ENCODE measurements at regions not wholly inside any gene's neighbourhood (a gene's known extent, or its start where the extent isn't known, plus 50 kb on each side); places are given as distances from the start of the nearest gene placed in this dataset.

DNA sequence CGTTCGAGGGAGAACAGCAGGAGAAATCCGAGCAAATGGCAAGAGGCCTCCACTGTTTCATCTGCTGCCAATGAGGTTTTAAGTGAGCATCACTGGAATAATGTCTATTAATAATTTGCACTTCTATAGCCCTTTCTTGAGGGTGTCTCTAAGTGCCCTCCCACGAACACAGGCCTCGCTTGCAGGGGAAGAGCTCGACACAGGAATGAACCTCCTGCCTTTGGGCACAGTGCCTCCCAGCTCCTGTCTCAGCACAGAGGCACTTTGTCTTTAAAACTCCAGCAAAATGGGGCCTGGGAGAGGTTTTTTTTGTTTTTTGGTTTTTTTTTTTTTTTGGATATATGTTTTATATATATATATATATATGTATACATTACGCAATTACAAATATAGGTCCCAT is 56.6 kb downstream of the OLIG1 start:
- no CpG with 5 or more reads among the region's 7 CpGs for WGBS (ENCODE audit: extremely low coverage, insufficient coverage, low lambda C conversion rate)
- H3K79me1 ChIP-seq (ENCODE audit: low read length), result no peaks in the 10 kb centered on the region

DNA sequence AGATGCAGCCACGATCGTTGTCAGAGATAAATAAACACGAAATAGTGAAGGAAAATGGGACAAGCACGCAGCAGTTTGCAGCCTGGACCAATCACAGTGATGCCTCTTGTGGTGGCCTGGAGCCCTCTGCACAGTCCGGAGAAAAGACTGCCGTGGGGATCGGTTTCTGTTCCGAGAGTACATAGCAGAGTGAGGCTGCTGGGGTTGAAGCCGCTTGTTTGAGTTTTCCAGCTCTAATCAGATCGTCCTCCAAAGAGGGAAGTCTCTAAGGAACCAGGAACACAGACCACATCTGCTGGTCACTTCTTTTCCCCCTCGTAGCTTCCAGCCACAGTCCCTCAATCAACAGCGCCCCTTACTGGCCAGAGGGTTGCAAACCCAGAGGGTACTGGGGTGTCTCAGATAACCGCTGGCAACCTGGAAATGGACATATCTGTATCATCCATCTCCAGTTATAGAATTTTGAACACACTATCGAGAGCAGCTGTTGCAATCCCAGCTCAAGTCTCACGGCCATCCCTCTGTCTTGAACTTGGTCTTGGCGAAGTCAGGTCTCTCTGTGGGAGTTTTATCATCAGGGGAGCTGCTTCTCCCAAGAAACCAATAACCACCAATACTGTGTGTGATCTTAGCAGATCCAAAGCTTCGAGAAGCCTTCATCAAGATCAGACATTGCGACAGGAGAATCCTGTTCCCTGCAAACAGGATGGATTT is 57.4 kb downstream of the OLIG1 start:
- H3K27me3 ChIP-seq (ENCODE audit: insufficient read depth, low read length, poor library complexity), result no peaks in the 10 kb centered on the region

More for the DNA sequence above, 56.6 kb downstream of the OLIG1 start:
- Histone ChIP-seq H3K36me3 (ENCODE audit: control insufficient read depth, insufficient read depth, low read length) (no peaks in the 10 kb centered on the region), H2BK15ac (replicated peaks; ENCODE audit: low read depth) (no peak overlapping the region), H3K23ac (ENCODE audit: low read length) (no peak overlapping the region), H2BK5ac (ENCODE audit: low read length) (no peak overlapping the region), H3K27ac (ENCODE audit: low read depth, low read length) (no peak overlapping the region), H3K4me1 (ENCODE audit: control insufficient read depth, low read depth, low read length) (no peaks in the 10 kb centered on the region), H4K8ac (ENCODE audit: low read depth, low read length) (no peak overlapping the region), H3K4me2 (ENCODE audit: low read length) (no peak overlapping the region), H3K4me3 (ENCODE audit: low read length) (no peak overlapping the region), H2BK120ac (ENCODE audit: low read depth, low read length) (no peak overlapping the region), H3K18ac (ENCODE audit: low read length) (no peak overlapping the region), H3K4ac (ENCODE audit: low read depth, low read length) (no peak overlapping the region), H3K56ac (ENCODE audit: low read length) (no peak overlapping the region), H2AK5ac (ENCODE audit: low read length) (no peak overlapping the region), H3K27me3 (ENCODE audit: insufficient read depth, low read length, poor library complexity) (no peaks in the 10 kb centered on the region), H3K79me2 (ENCODE audit: control insufficient read depth, insufficient read depth, low read length) (no peaks in the 10 kb centered on the region), H3K9ac (ENCODE audit: low read length) (no peak overlapping the region), H4K5ac (ENCODE audit: low read length) (no peak overlapping the region)
- DNase-seq, result no peak

DNA sequence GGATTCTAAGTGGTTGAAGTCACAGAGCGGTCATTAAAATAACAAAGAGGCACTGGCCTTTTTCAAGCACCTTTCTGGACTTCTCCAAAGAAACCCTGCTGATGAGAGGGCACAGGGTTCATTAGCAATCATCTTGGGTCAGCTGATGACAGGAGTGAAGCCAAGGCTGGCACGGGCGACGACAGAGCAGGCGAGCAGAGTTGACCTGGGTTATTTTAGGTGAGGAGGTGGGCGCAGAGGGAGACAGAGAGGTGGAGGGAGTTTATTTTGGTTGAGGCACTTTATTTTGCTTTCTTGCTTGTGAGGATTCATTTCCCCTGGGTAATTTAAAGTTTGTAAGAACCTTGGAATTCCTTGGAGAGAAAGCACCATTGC is 57.9 kb downstream of the OLIG1 start:
- no peak overlapping the region for H3K9ac ChIP-seq (ENCODE audit: low read length)
- no peak for DNase-seq
- H3K36me3 ChIP-seq (ENCODE audit: control insufficient read depth, insufficient read depth, low read length), result no peaks in the 10 kb centered on the region
- H4K5ac ChIP-seq (ENCODE audit: low read length), result no peak overlapping the region
- H2BK15ac ChIP-seq (replicated peaks; ENCODE audit: low read depth), result no peak overlapping the region
- H3K79me2 ChIP-seq (ENCODE audit: control insufficient read depth, insufficient read depth, low read length), result no peaks in the 10 kb centered on the region
- H2BK5ac ChIP-seq (ENCODE audit: low read length), result no peak overlapping the region
- WGBS (ENCODE audit: extremely low coverage, insufficient coverage, low lambda C conversion rate), result no CpG with 5 or more reads among the region's 6 CpGs
- no peak overlapping the region for H3K4ac ChIP-seq (ENCODE audit: low read depth, low read length)
- H3K79me1 ChIP-seq (ENCODE audit: low read length), result no peaks in the 10 kb centered on the region
- H3K4me3 ChIP-seq (ENCODE audit: low read length), result no peak overlapping the region
- H3K18ac ChIP-seq (ENCODE audit: low read length), result no peak overlapping the region
- H3K23ac ChIP-seq (ENCODE audit: low read length), result no peak overlapping the region
- H4K8ac ChIP-seq (ENCODE audit: low read depth, low read length), result no peak overlapping the region
- no peak overlapping the region for H2BK120ac ChIP-seq (ENCODE audit: low read depth, low read length)
- H3K4me2 ChIP-seq (ENCODE audit: low read length), result no peak overlapping the region
- no peak overlapping the region for H3K56ac ChIP-seq (ENCODE audit: low read length)
- H3K27me3 ChIP-seq (ENCODE audit: insufficient read depth, low read length, poor library complexity), result no peaks in the 10 kb centered on the region
- H3K27ac ChIP-seq (ENCODE audit: low read depth, low read length), result no peak overlapping the region
- H3K4me1 ChIP-seq (ENCODE audit: control insufficient read depth, low read depth, low read length), result no peaks in the 10 kb centered on the region
- H2AK5ac ChIP-seq (ENCODE audit: low read length), result no peak overlapping the region

More for the DNA sequence above, 57.4 kb downstream of the OLIG1 start:
- Histone ChIP-seq H2BK120ac (ENCODE audit: low read depth, low read length) (no peak overlapping the region), H3K4me3 (ENCODE audit: low read length) (no peak overlapping the region), H3K4me2 (ENCODE audit: low read length) (peak overlapping the region; percentile 76), H4K5ac (ENCODE audit: low read length) (no peak overlapping the region), H3K18ac (ENCODE audit: low read length) (no peak overlapping the region), H3K36me3 (ENCODE audit: control insufficient read depth, insufficient read depth, low read length) (no peaks in the 10 kb centered on the region), H4K8ac (ENCODE audit: low read depth, low read length) (no peak overlapping the region), H3K4me1 (ENCODE audit: control insufficient read depth, low read depth, low read length) (no peaks in the 10 kb centered on the region), H3K79me1 (ENCODE audit: low read length) (no peaks in the 10 kb centered on the region), H3K23ac (ENCODE audit: low read length) (no peak overlapping the region), H3K27ac (ENCODE audit: low read depth, low read length) (no peak overlapping the region), H2BK5ac (ENCODE audit: low read length) (no peak overlapping the region), H3K4ac (ENCODE audit: low read depth, low read length) (no peak overlapping the region), H2AK5ac (ENCODE audit: low read length) (no peak overlapping the region), H2BK15ac (replicated peaks; ENCODE audit: low read depth) (no peak overlapping the region), H3K9ac (ENCODE audit: low read length) (peak overlapping the region; percentile 58), H3K79me2 (ENCODE audit: control insufficient read depth, insufficient read depth, low read length) (no peaks in the 10 kb centered on the region), H3K56ac (ENCODE audit: low read length) (peak overlapping the region; percentile 74)
- peak; percentile 84 for DNase-seq
- no CpG with 5 or more reads among the region's 18 CpGs for WGBS (ENCODE audit: extremely low coverage, insufficient coverage, low lambda C conversion rate)

DNA sequence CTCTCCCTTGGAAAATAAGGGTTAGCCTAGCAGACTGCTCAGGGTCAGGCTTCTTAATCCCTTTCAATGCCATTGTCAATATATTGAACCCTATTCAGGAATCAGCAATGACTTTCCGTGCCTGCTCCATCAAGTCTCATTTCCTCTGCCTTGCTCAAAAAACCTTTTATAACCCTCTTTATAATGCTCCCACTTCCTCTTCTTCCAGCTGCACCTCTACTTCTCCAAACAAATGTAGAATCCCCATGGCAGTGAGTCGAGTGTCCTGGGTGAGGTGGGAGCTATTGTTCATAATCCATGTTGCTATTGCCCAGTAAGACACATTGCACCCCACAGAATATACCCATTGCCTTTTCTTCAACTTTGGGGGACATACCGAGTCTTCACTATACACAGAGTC is 58.6 kb downstream of the OLIG1 start:
- Histone ChIP-seq H3K4me1 (ENCODE audit: control insufficient read depth, low read depth, low read length) (no peaks in the 10 kb centered on the region), H2AK5ac (ENCODE audit: low read length) (no peak overlapping the region), H3K27me3 (ENCODE audit: insufficient read depth, low read length, poor library complexity) (no peaks in the 10 kb centered on the region), H3K4me2 (ENCODE audit: low read length) (no peak overlapping the region), H3K79me2 (ENCODE audit: control insufficient read depth, insufficient read depth, low read length) (no peaks in the 10 kb centered on the region), H3K4ac (ENCODE audit: low read depth, low read length) (no peak overlapping the region), H2BK5ac (ENCODE audit: low read length) (no peak overlapping the region), H3K4me3 (ENCODE audit: low read length) (no peak overlapping the region), H3K79me1 (ENCODE audit: low read length) (no peaks in the 10 kb centered on the region), H4K5ac (ENCODE audit: low read length) (no peak overlapping the region), H4K8ac (ENCODE audit: low read depth, low read length) (no peak overlapping the region), H2BK15ac (replicated peaks; ENCODE audit: low read depth) (no peak overlapping the region), H3K9ac (ENCODE audit: low read length) (no peak overlapping the region), H3K18ac (ENCODE audit: low read length) (no peak overlapping the region), H3K23ac (ENCODE audit: low read length) (no peak overlapping the region), H2BK120ac (ENCODE audit: low read depth, low read length) (no peak overlapping the region), H3K27ac (ENCODE audit: low read depth, low read length) (no peak overlapping the region), H3K56ac (ENCODE audit: low read length) (no peak overlapping the region), H3K36me3 (ENCODE audit: control insufficient read depth, insufficient read depth, low read length) (no peaks in the 10 kb centered on the region)
- no peak for DNase-seq
- WGBS (ENCODE audit: extremely low coverage, insufficient coverage, low lambda C conversion rate), result no CpG with 5 or more reads among the region's 3 CpGs

DNA sequence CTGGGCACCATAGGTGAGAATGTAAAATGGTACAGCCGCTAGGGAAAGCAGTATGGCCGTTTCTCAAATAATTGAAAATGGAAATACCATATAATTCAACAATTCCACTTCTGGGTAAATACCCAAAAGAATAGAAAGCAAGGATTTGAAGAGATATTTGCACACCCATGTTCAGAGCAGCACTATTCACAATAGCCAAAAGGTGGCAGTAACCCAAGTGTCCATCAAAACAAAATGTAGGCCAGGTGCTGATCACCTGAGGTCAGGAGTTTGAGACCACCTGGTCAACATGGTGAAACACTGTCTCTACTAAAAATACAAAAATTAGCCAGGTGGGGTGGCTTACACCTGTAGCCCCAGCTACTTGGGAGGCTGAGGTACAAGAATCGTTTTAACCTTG is 62.1 kb downstream of the OLIG1 start:
- no peak overlapping the region for H3K9ac ChIP-seq (ENCODE audit: low read length)
- H2BK120ac ChIP-seq (ENCODE audit: low read depth, low read length), result no peak overlapping the region
- no peaks in the 10 kb centered on the region for H3K27me3 ChIP-seq (ENCODE audit: insufficient read depth, low read length, poor library complexity)
- H3K56ac ChIP-seq (ENCODE audit: low read length), result no peak overlapping the region
- no peaks in the 10 kb centered on the region for H3K79me1 ChIP-seq (ENCODE audit: low read length)
- no peak overlapping the region for H3K4me2 ChIP-seq (ENCODE audit: low read length)
- H2AK5ac ChIP-seq (ENCODE audit: low read length), result no peak overlapping the region
- no peak overlapping the region for H3K27ac ChIP-seq (ENCODE audit: low read depth, low read length)
- H3K4me1 ChIP-seq (ENCODE audit: control insufficient read depth, low read depth, low read length), result peaks cover 2% of the 10 kb centered on the region
- H2BK5ac ChIP-seq (ENCODE audit: low read length), result no peak overlapping the region
- no peak overlapping the region for H4K5ac ChIP-seq (ENCODE audit: low read length)
- WGBS (ENCODE audit: extremely low coverage, insufficient coverage, low lambda C conversion rate), result no CpG with 5 or more reads among the region's 3 CpGs
- H2BK15ac ChIP-seq (replicated peaks; ENCODE audit: low read depth), result no peak overlapping the region
- no peak overlapping the region for H4K8ac ChIP-seq (ENCODE audit: low read depth, low read length)
- H3K4ac ChIP-seq (ENCODE audit: low read depth, low read length), result no peak overlapping the region
- no peak for DNase-seq
- no peaks in the 10 kb centered on the region for H3K79me2 ChIP-seq (ENCODE audit: control insufficient read depth, insufficient read depth, low read length)
- no peak overlapping the region for H3K23ac ChIP-seq (ENCODE audit: low read length)
- H3K18ac ChIP-seq (ENCODE audit: low read length), result no peak overlapping the region
- no peak overlapping the region for H3K4me3 ChIP-seq (ENCODE audit: low read length)
- H3K36me3 ChIP-seq (ENCODE audit: control insufficient read depth, insufficient read depth, low read length), result no peaks in the 10 kb centered on the region

DNA sequence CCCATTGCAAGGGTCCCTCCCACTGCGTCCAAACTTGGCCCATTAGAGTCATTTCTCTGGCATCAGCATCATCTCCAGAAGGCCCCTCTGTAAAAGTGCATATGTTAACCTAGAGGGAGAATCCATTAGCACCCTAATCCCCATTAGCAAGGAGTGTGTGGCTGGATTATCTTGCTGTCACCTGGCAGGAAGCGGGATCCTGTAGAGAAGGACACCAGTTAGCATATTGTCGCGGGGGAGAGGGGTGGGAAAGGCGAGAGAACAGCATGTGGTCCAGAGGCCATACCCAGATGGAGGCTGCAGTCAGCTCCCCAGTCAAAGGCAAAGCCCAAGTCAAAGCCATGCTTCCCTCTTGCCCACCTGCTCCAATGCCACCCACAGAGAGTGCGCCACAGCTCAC is 64.0 kb downstream of the OLIG1 start:
- H3K79me1 ChIP-seq (ENCODE audit: low read length), result no peaks in the 10 kb centered on the region
- H3K56ac ChIP-seq (ENCODE audit: low read length), result no peak overlapping the region
- H3K4ac ChIP-seq (ENCODE audit: low read depth, low read length), result no peak overlapping the region
- no peak overlapping the region for H4K5ac ChIP-seq (ENCODE audit: low read length)
- no peak overlapping the region for H4K8ac ChIP-seq (ENCODE audit: low read depth, low read length)
- no peak overlapping the region for H2AK5ac ChIP-seq (ENCODE audit: low read length)
- H3K36me3 ChIP-seq (ENCODE audit: control insufficient read depth, insufficient read depth, low read length), result no peaks in the 10 kb centered on the region
- H3K4me2 ChIP-seq (ENCODE audit: low read length), result no peak overlapping the region
- no peak overlapping the region for H2BK120ac ChIP-seq (ENCODE audit: low read depth, low read length)
- no peak overlapping the region for H3K23ac ChIP-seq (ENCODE audit: low read length)
- H2BK15ac ChIP-seq (replicated peaks; ENCODE audit: low read depth), result no peak overlapping the region
- no peak overlapping the region for H3K18ac ChIP-seq (ENCODE audit: low read length)
- no peak overlapping the region for H3K27ac ChIP-seq (ENCODE audit: low read depth, low read length)
- H3K9ac ChIP-seq (ENCODE audit: low read length), result no peak overlapping the region
- no peak overlapping the region for H3K4me3 ChIP-seq (ENCODE audit: low read length)
- H2BK5ac ChIP-seq (ENCODE audit: low read length), result no peak overlapping the region
- WGBS (ENCODE audit: extremely low coverage, insufficient coverage, low lambda C conversion rate), result no CpG with 5 or more reads among the region's 6 CpGs
- no peaks in the 10 kb centered on the region for H3K79me2 ChIP-seq (ENCODE audit: control insufficient read depth, insufficient read depth, low read length)
- H3K27me3 ChIP-seq (ENCODE audit: insufficient read depth, low read length, poor library complexity), result no peaks in the 10 kb centered on the region
- peaks cover 2% of the 10 kb centered on the region for H3K4me1 ChIP-seq (ENCODE audit: control insufficient read depth, low read depth, low read length)
- DNase-seq, result peak; percentile 66
